GM12864 (cell line): ENCODE measurements at regions not wholly inside any gene's neighbourhood (a gene's known extent, or its start where the extent isn't known, plus 50 kb on each side); places are given as distances from the start of the nearest gene placed in this dataset.

Source experiments
- DNase-seq: peaks from one replicate; pipeline ENCODE4 v3.0.0-alpha.2; 2011; ENCODE audit warnings: low read depth
- H3K4me3 ChIP-seq: 2 replicates; pipeline ENCODE4 v1.5.1; 2011; ENCODE audit warnings: mild to moderate bottlenecking, low read depth, low read length, control low read depth
- TF ChIP-seq, protein P1 (sequence below): IDR thresholded peaks from 2 replicates; pipeline ENCODE4 v1.5.1; 2011; ENCODE audit warnings: low read depth, mild to moderate bottlenecking, moderate library complexity, low read length, control low read depth, inconsistent platforms; ENCODE audit errors: missing control alignments

DNA sequence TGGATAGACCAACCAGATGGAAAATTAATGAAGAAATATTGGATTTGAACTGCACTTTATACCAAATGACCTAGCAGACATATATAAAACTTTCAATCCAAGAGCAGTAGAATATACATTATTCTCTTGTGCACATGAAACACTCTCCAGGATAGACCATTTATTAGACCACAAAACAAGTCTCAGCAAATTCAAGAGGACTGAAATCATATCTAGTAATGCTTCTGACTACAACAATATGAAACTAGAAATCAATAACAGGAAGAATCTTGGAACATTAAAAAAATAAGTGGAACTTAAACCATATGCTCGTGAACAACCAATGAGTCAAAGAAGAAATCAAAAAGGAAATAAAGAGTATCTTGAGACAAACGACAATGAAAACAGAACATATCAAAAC, 150.0 kb upstream of the CD180 start:
- DNase-seq, result no peak
- TF ChIP-seq, protein P1, sequence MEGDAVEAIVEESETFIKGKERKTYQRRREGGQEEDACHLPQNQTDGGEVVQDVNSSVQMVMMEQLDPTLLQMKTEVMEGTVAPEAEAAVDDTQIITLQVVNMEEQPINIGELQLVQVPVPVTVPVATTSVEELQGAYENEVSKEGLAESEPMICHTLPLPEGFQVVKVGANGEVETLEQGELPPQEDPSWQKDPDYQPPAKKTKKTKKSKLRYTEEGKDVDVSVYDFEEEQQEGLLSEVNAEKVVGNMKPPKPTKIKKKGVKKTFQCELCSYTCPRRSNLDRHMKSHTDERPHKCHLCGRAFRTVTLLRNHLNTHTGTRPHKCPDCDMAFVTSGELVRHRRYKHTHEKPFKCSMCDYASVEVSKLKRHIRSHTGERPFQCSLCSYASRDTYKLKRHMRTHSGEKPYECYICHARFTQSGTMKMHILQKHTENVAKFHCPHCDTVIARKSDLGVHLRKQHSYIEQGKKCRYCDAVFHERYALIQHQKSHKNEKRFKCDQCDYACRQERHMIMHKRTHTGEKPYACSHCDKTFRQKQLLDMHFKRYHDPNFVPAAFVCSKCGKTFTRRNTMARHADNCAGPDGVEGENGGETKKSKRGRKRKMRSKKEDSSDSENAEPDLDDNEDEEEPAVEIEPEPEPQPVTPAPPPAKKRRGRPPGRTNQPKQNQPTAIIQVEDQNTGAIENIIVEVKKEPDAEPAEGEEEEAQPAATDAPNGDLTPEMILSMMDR, result no peak
- H3K4me3 ChIP-seq, result no peak overlapping the region

DNA sequence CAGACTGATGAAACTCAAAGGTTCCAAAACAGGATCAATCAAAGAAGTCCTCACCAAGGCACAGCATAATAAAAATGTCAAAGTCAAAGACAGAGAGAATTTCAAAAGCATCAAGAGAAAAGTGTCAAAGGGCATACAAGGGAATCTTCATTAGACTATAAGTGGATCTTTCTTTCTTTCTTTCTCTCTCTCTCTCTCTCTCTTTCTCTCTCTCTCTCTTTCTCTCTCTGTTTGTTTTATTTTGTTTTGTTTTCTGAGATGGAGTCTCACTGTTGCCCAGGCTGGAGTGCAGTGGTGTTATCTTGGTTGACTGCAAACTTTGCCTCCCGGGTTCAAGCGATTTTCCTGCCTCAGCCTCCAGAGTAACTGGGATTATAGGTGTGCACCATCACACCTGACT, 148.3 kb upstream of the CD180 start:
- no peak overlapping the region for H3K4me3 ChIP-seq
- no peak for DNase-seq
- TF ChIP-seq, protein P1, result no peak

DNA sequence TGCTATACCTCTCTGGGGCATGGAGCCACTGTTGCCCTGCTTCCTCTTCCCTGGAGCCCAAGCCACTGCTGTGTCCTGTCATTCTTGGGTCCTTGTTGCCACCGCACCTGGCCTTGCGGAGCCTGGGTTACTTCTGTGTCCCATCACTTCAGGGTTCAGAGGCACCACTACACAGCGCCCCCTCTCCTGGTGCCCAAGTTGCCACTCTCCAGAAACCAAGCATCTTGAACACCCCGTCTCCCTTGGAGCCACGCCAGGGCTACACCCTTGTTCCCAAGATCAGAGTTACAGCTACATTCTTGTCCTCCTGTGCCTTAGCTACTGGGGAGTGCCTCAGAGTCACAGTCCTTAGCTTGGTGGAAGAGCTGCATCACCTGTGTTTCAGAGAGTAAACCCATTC, 147.2 kb upstream of the CD180 start:
- DNase-seq, result no peak
- H3K4me3 ChIP-seq, result no peak overlapping the region
- TF ChIP-seq, protein P1, result no peak

DNA sequence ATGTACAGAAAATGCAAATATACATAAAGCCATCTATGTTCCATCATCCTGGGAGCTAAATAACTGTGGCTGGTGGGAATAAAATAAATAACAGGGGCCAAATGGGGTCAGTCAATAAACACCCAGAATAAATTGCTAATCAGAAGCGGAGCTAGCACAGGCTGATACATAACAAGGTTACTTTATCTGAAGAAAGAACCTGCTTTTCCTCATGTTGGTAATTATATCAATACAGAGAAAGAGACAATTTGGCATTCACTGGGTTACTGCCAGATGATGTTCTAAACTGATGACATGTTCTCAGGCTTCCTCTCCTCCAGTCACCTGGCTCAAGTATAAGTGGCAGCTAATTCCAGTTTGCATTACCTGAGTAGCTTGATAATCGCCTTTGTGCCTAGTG, 144.9 kb upstream of the CD180 start:
- no peak for DNase-seq
- TF ChIP-seq, protein P1, result no peak
- H3K4me3 ChIP-seq, result no peak overlapping the region

DNA sequence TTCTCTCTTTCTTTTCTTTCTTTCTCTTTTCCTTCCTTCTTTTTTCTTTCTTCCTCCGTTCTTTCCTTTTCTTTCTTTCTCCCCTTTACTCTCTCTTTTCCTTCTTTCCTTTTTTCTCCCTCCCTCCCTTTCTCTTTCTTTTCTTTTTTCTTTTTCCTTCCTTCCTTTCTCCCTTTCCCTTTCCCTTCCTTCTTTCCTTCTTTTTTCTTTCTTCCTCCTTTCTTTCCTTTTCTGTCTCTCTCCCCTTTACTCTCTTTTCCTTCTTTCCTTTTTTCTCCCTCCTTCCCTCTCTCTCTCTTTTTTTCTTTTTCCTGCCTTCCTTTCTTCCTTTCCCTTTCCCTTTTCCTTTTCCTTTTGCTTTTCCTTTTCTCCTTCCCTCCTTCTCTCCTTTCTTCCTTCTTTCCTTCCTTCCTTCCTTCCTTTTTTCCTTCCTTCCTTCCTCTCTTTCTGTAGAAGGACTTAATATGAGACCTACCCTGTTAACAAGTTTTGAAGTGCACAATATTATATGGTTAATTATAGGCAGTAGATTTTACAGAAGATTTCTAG, 142.7 kb upstream of the CD180 start:
- DNase-seq, result no peak
- TF ChIP-seq, protein P1, result no peak
- no peak overlapping the region for H3K4me3 ChIP-seq

DNA sequence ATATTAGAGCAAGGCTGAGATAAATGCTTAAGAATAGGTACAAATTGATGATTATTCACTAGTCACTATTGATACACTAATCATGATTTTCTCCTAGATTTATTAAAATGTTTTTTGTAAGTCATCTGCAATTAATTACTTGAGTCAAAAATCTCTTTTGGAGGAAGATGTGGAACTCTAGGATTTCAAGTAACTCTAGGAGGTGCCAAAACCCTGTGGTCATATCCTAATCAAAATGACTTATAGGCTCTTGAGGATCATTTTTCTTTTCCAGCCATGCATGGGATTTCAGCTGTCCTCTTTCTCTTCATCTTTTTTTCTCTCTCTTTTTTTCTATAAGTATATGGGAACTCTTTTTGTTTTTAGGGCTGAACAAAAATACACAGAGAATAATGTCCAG, 141.8 kb upstream of the CD180 start:
- DNase-seq, result no peak
- TF ChIP-seq, protein P1, result no peak

DNA sequence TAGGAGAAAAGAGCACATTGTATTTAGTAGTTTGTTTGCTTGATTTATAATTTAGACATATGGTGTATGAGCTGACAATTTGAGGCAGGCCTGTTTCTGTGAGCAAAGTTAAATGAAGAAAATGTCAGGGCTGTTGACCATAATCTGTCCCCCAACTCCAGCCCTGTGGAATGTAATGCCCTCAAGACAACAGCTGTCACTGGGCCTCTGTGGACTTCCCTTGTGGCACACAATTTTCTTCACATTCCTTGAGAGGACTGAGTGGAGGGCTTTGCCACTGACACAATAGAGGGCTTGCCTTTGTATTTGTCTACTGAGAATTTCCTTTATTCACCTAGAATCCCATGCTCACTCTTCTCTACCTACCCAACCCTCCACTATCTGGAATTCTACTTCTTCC, 141.2 kb upstream of the CD180 start:
- H3K4me3 ChIP-seq, result no peak overlapping the region
- no peak for DNase-seq
- TF ChIP-seq, protein P1, result no peak

More for the DNA sequence above, 141.8 kb upstream of the CD180 start:
- no peak overlapping the region for H3K4me3 ChIP-seq
